Left cardiac atrium (tissue), 4 donors: ENCODE measurements at regions not wholly inside any gene's neighbourhood (a gene's known extent, or its start where the extent isn't known, plus 50 kb on each side); places are given as distances from the start of the nearest gene placed in this dataset.

Source experiments
- ATAC-seq, 2 donors: fragments of 200-7000 bp; cut with Tn5 transposase; one replicate each; pipeline ENCODE4 v1.9.1; 2020; ENCODE audit warnings: mild to moderate bottlenecking in 2 of 2, moderate library complexity in 2 of 2
- DNase-seq: peaks from one replicate; pipeline ENCODE4 v3.0.0-alpha.2; 2020
- intact Hi-C, 2 donors: fragments of 100-400 bp; cut with DNase I; formaldehyde crosslinking; loops; one replicate each; pipeline versions ENCODE4 v1.14.1 to v1.15.1; 2022 to 2023
- donor health status: DM: no; HTN: yes; CAD: no.
- donor health status: DM: no; HTN: yes; CAD: no; lungs with severe emphysema.
- donor health status: DM: yes; HTN: yes; CAD: no.
- donor health status: Dilated cardiomyopathy.

- no peak for DNase-seq
- ATAC-seq, result no peak
- intact Hi-C loops, result loop anchor here in 1 of 2 donors (10.0 kb wide), 1 partner anchor 306 kb away; no protein-coding TSS in a partner anchor
Observed at GRCh38 chr2:134770702-134771101, 51.9 kb upstream of the TMEM163 start.

- DNase-seq (no peak), ATAC-seq (no peak)
- intact Hi-C loops, result loop anchor here in 1 of 2 donors (10.0 kb wide), 1 partner anchor 307 kb away; no protein-coding TSS in a partner anchor
Observed at GRCh38 chr2:134771313-134771801, 52.6 kb upstream of the TMEM163 start.

- DNase-seq (no peak), ATAC-seq (no peak)
- intact Hi-C loops, result loop anchor here in 1 of 2 donors (10.0 kb wide), 1 partner anchor 308 kb away; no protein-coding TSS in a partner anchor
Observed at GRCh38 chr2:134772493-134773169, 53.8 kb upstream of the TMEM163 start.

- DNase-seq, result peak; percentile 26
- intact Hi-C loops, result loop anchor here in 1 of 2 donors (10.0 kb wide), 1 partner anchor 309 kb away; no protein-coding TSS in a partner anchor
- ATAC-seq, result peak; percentile 8 to 29
Observed at GRCh38 chr2:134773335-134773734, 54.5 kb upstream of the TMEM163 start.

GRCh38 chr2:134773759-134774742, 55.3 kb upstream of the TMEM163 start:
- intact Hi-C loops, result loop anchor here in 1 of 2 donors (10.0 kb wide), 1 partner anchor 309 kb away; no protein-coding TSS in a partner anchor

GRCh38 chr2:134774786-134775641, 56.2 kb upstream of the TMEM163 start:
- DNase-seq (no peak), ATAC-seq (peak in 1 of 2 donors; percentile 55)
- intact Hi-C loops, result loop anchor here in 1 of 2 donors (10.0 kb wide), 1 partner anchor 310 kb away; no protein-coding TSS in a partner anchor

More at GRCh38 chr2:134773759-134774742, 55.3 kb upstream of the TMEM163 start:
- DNase-seq (no peak), ATAC-seq (peak; percentile 23 to 72)

- intact Hi-C loops, result loop anchor here in 1 of 2 donors (10.0 kb wide), 1 partner anchor 312 kb away; no protein-coding TSS in a partner anchor
- ATAC-seq (no peak), DNase-seq (no peak)
Observed at GRCh38 chr2:134776836-134777235, 58.0 kb upstream of the TMEM163 start.

- DNase-seq (no peak), ATAC-seq (no peak)
- intact Hi-C loops, result loop anchor here in 1 of 2 donors (10.0 kb wide), 1 partner anchor 313 kb away; no protein-coding TSS in a partner anchor
Observed at GRCh38 chr2:134777593-134777992, 58.8 kb upstream of the TMEM163 start.

GRCh38 chr2:134778372-134778771, 59.6 kb upstream of the TMEM163 start:
- intact Hi-C loops, result loop anchor here in 1 of 2 donors (10.0 kb wide), 1 partner anchor 314 kb away; no protein-coding TSS in a partner anchor
- DNase-seq (no peak), ATAC-seq (no peak)

GRCh38 chr2:134780972-134781371, 57.4 kb upstream of the ACMSD start:
- intact Hi-C loops, result loop anchor here in 1 of 2 donors (10.0 kb wide), 1 partner anchor 114 kb away; no protein-coding TSS in a partner anchor
- DNase-seq (no peak), ATAC-seq (no peak)

GRCh38 chr2:134782107-134782506, 56.3 kb upstream of the ACMSD start:
- intact Hi-C loops, result loop anchor here in 1 of 2 donors (10.0 kb wide), 1 partner anchor 113 kb away; no protein-coding TSS in a partner anchor
- ATAC-seq (no peak), DNase-seq (no peak)

- ATAC-seq (peak in 1 of 2 donors; percentile 56), DNase-seq (no peak)
- intact Hi-C loops, result loop anchor here in 1 of 2 donors (10.0 kb wide), 1 partner anchor 112 kb away; no protein-coding TSS in a partner anchor
Observed at GRCh38 chr2:134782792-134783191, 55.6 kb upstream of the ACMSD start.

GRCh38 chr2:134783912-134784311, 54.5 kb upstream of the ACMSD start:
- no peak for DNase-seq
- intact Hi-C loops, result loop anchor here in 1 of 2 donors (10.0 kb wide), 1 partner anchor 111 kb away; no protein-coding TSS in a partner anchor
- peak in 1 of 2 donors; percentile 48 for ATAC-seq

GRCh38 chr2:134785659-134786430, 52.6 kb upstream of the ACMSD start:
- ATAC-seq (no peak), DNase-seq (no peak)

GRCh38 chr2:134788417-134788816, 50.0 kb upstream of the ACMSD start:
- ATAC-seq, result no peak
- DNase-seq, result no peak
- intact Hi-C loops, result loop anchor here in 1 of 2 donors (10.0 kb wide), 1 partner anchor 106 kb away; no protein-coding TSS in a partner anchor

More at GRCh38 chr2:134785659-134786430, 52.6 kb upstream of the ACMSD start:
- intact Hi-C loops, result loop anchor here in 1 of 2 donors (10.0 kb wide), 1 partner anchor 109 kb away; no protein-coding TSS in a partner anchor
